A549 (cell line): ENCODE measurements at regions not wholly inside any gene's neighbourhood (a gene's known extent, or its start where the extent isn't known, plus 50 kb on each side); places are given as distances from the start of the nearest gene placed in this dataset.

Experiments used
- BCL3 ChIP-seq: fragments of >200 bp; sonication (Bioruptor Twin); formaldehyde crosslinking; IDR thresholded peaks from 3 replicates; pipeline ENCODE4 v1.6.1; 2016
- CEBPB ChIP-seq, 2 experiments: fragments of >200 bp in 1 of 2; sonication (Bioruptor Twin) in 1 of 2; formaldehyde crosslinking in 1 of 2; IDR thresholded peaks; 2 replicates each; pipeline ENCODE4 v1.6.1; 2012 to 2016
- EHMT2 ChIP-seq: fragments of 200-600 bp; sonication (generic); IDR thresholded peaks from 2 replicates; pipeline ENCODE4 v1.6.1; 2016; ENCODE audit warnings: antibody characterized with exemption, low read depth, mild to moderate bottlenecking, moderate library complexity
- EP300 ChIP-seq, 2 experiments: fragments of >200 bp; sonication (Bioruptor Twin); formaldehyde crosslinking; IDR thresholded peaks; 2 replicates in 1 of 2; 3 replicates in 1 of 2; pipeline ENCODE4 v1.6.1; 2016 to 2017
- KDM1A ChIP-seq: fragments of 200-600 bp; sonication (generic); IDR thresholded peaks from 2 replicates; pipeline ENCODE4 v1.6.1; 2016; ENCODE audit warnings: low read depth, mild to moderate bottlenecking
- MAX ChIP-seq: IDR thresholded peaks from 2 replicates; pipeline ENCODE4 v1.6.1; 2012
- MAZ ChIP-seq: fragments of 150-350 bp; IDR thresholded peaks from 2 replicates; pipeline ENCODE4 v1.6.1; 2014; ENCODE audit warnings: antibody characterized with exemption, low read depth, low read length, borderline replicate concordance
- POLR2A ChIP-seq: IDR thresholded peaks from 2 replicates; pipeline ENCODE4 v1.6.1; 2012; ENCODE audit warnings: mild to moderate bottlenecking, low read length
- RAD21 ChIP-seq, 2 experiments: fragments of >200 bp in 1 of 2; sonication (Bioruptor Twin) in 1 of 2; formaldehyde crosslinking in 1 of 2; IDR thresholded peaks in 1 of 2; conservative IDR thresholded peaks in 1 of 2; 2 replicates in 1 of 2; 3 replicates in 1 of 2; pipeline ENCODE4 v1.6.1; 2012 to 2018; ENCODE audit warnings: inconsistent platforms in 1 of 2
- ZFP36 ChIP-seq: fragments of 450-650 bp; IDR thresholded peaks from 2 replicates; pipeline ENCODE4 v1.6.1; 2014; ENCODE audit warnings: borderline replicate concordance; ENCODE audit not compliant: partially characterized antibody
- TF ChIP-seq, protein P1 (sequence below): fragments of >200 bp; sonication (Bioruptor Twin); formaldehyde crosslinking; IDR thresholded peaks from 3 replicates; pipeline ENCODE4 v1.5.1; 2016

DNA sequence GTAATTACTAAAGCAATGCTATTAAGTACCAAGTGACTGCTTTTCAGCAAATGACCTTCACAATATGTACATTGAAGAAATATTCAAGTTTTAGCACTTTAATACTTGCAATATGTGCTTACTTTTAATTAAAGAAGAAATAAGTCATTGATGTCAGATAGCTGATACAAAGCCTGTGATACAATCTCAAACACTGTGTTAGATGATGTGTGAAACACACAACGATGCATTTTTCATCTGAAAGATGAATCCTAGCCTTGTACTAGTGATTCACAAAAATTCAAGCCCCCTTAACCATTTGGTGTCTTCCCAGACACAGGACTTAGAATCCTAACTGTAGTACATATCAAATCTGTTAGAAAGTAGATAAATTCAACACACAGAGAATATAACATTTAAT lies 724.1 kb upstream of the ADAMTS5 start:
- TF ChIP-seq, protein P1, sequence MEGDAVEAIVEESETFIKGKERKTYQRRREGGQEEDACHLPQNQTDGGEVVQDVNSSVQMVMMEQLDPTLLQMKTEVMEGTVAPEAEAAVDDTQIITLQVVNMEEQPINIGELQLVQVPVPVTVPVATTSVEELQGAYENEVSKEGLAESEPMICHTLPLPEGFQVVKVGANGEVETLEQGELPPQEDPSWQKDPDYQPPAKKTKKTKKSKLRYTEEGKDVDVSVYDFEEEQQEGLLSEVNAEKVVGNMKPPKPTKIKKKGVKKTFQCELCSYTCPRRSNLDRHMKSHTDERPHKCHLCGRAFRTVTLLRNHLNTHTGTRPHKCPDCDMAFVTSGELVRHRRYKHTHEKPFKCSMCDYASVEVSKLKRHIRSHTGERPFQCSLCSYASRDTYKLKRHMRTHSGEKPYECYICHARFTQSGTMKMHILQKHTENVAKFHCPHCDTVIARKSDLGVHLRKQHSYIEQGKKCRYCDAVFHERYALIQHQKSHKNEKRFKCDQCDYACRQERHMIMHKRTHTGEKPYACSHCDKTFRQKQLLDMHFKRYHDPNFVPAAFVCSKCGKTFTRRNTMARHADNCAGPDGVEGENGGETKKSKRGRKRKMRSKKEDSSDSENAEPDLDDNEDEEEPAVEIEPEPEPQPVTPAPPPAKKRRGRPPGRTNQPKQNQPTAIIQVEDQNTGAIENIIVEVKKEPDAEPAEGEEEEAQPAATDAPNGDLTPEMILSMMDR = no peak
- TF ChIP-seq BCL3 = no peak
- TF ChIP-seq MAZ = no peak
- no peak for TF ChIP-seq EHMT2
- no peak for TF ChIP-seq EP300 (IDR thresholded peaks at IDR 0.05)
- no peak for TF ChIP-seq ZFP36
- no peak for TF ChIP-seq KDM1A
- no peak for TF ChIP-seq MAX
- no peak for TF ChIP-seq POLR2A
- TF ChIP-seq CEBPB (IDR thresholded peaks at IDR 0.05) = no peak
- no peak for TF ChIP-seq RAD21 (conservative IDR thresholded peaks at IDR 0.05 in 1 of 2, IDR thresholded peaks at IDR 0.05 in 1 of 2)
